Naive thymus-derived CD4-positive, alpha-beta T cell (primary cell): ENCODE measurements at regions not wholly inside any gene's neighbourhood (a gene's known extent, or its start where the extent isn't known, plus 50 kb on each side); places are given as distances from the start of the nearest gene placed in this dataset.

Source experiments
- ATAC-seq: fragments of 150-1000 bp; cut with Tn5 transposase; 2 replicates; pipeline ENCODE4 v1.10.0; 2021; ENCODE audit warnings: mild to moderate bottlenecking, moderate library complexity
- CTCF ChIA-PET: fragments of 350-600 bp; sonication (Branson Sonifier 250); formaldehyde crosslinking; loops from one replicate; lab custom pipeline; 2021; ENCODE audit warnings: antibody characterized with exemption; lab: Charles Lee
- POLR2A ChIA-PET: fragments of 350-600 bp; sonication (Branson Sonifier 250); formaldehyde crosslinking; loops from one replicate; lab custom pipeline; 2021; ENCODE audit warnings: antibody characterized with exemption, inconsistent platforms; lab: Charles Lee
- DNase-seq, 9 donors: peaks; one replicate each; pipeline versions ENCODE4 v3.0.0 to v3.0.0-alpha.2; 2020 to 2022; ENCODE audit warnings: mixed read lengths in 1 of 9
- H3K27ac ChIP-seq: one replicate; pipeline ENCODE4 v1.7.0; 2013; ENCODE audit warnings: mild to moderate bottlenecking, low read depth, low read length, moderate library complexity
- H3K27me3 ChIP-seq, 2 donors: one replicate each; pipeline ENCODE4 v1.7.0; 2013; ENCODE audit warnings: low read length in 2 of 2, mild to moderate bottlenecking in 2 of 2, moderate library complexity in 2 of 2; ENCODE audit not compliant: control insufficient read depth in 2 of 2, insufficient read depth in 2 of 2
- H3K36me3 ChIP-seq, 3 experiments: 1 replicate in 2 of 3; 2 replicates in 1 of 3; pipeline ENCODE4 v1.7.0; 2013; ENCODE audit warnings: low read length in 3 of 3, mild to moderate bottlenecking in 3 of 3, moderate library complexity in 1 of 3; ENCODE audit not compliant: insufficient read depth in 3 of 3, control insufficient read depth in 2 of 3
- H3K4me1 ChIP-seq, 2 donors: one replicate each; pipeline ENCODE4 v1.7.0; 2013; ENCODE audit warnings: low read length in 2 of 2, mild to moderate bottlenecking in 2 of 2, moderate library complexity in 1 of 2; ENCODE audit not compliant: control insufficient read depth in 2 of 2, insufficient read depth in 2 of 2
- H3K4me3 ChIP-seq: 2 replicates; pipeline ENCODE4 v1.7.0; 2013; ENCODE audit warnings: mild to moderate bottlenecking, low read length
- H3K9me3 ChIP-seq, 3 experiments: 1 replicate in 2 of 3; 2 replicates in 1 of 3; pipeline ENCODE4 v1.7.0; 2013; ENCODE audit warnings: low read length in 3 of 3; ENCODE audit not compliant: control insufficient read depth in 2 of 3
- H3K27ac Mint-ChIP-seq, 9 donors: one replicate each; pipeline ENCODE4 v1.8.0; 2020 to 2022; ENCODE audit warnings: mixed read lengths in 9 of 9, mild to moderate bottlenecking in 8 of 9, moderate library complexity in 5 of 9, inconsistent platforms in 2 of 9
- H3K27me3 Mint-ChIP-seq, 5 donors: one replicate each; pipeline ENCODE4 v1.8.0; 2021 to 2022; ENCODE audit warnings: mixed read lengths in 5 of 5, mild to moderate bottlenecking in 1 of 5
- H3K36me3 Mint-ChIP-seq, 5 donors: one replicate each; pipeline ENCODE4 v1.8.0; 2020 to 2022; ENCODE audit warnings: mixed read lengths in 5 of 5, mild to moderate bottlenecking in 3 of 5, inconsistent platforms in 1 of 5
- H3K4me1 Mint-ChIP-seq, 7 donors: one replicate each; pipeline ENCODE4 v1.8.0; 2020 to 2022; ENCODE audit warnings: mixed read lengths in 7 of 7, mild to moderate bottlenecking in 3 of 7, inconsistent platforms in 1 of 7
- H3K4me3 Mint-ChIP-seq, 10 donors: one replicate each; pipeline ENCODE4 v1.8.0; 2020 to 2022; ENCODE audit warnings: mild to moderate bottlenecking in 10 of 10, mixed read lengths in 10 of 10, moderate library complexity in 6 of 10, inconsistent platforms in 2 of 10
- H3K9me3 Mint-ChIP-seq, 11 donors: one replicate each; pipeline ENCODE4 v1.8.0; 2020 to 2022; ENCODE audit warnings: mixed read lengths in 11 of 11, mild to moderate bottlenecking in 4 of 11, inconsistent platforms in 1 of 11, moderate library complexity in 1 of 11
- intact Hi-C, 2 donors: fragments of 100-400 bp; cut with micrococcal nuclease; formaldehyde crosslinking; loops; one replicate each; pipeline ENCODE4 v1.15.1; 2023

- Mint-ChIP-seq H3K36me3 (no peaks in the 10 kb centered on the region), H3K27me3 (no peaks in the 10 kb centered on the region)
- intact Hi-C loops, result loop anchor here (5.0 kb wide), 2 partner anchors 61 to 271 kb away; no protein-coding TSS in a partner anchor
Observed at GRCh38 chr20:24163506-24163905, 174.9 kb upstream of the GGTLC1 start.

GRCh38 chr20:24160563-24161281 is 172.1 kb upstream of the GGTLC1 start:
- DNase-seq (peak in 2 of 9 donors; percentile 4 to 16), ATAC-seq (no peak)
- no peak overlapping the region for H3K4me3 Mint-ChIP-seq
- Histone ChIP-seq H3K9me3 (no peaks in the 10 kb centered on the region), H3K4me3 (no peak overlapping the region), H3K27ac (no peak overlapping the region), H3K27me3 (no peaks in the 10 kb centered on the region), H3K36me3 (no peaks in the 10 kb centered on the region), H3K4me1 (no peaks in the 10 kb centered on the region)
- peaks cover 0 to 2% (median 0%) of the 10 kb centered on the region in 5 donors for H3K27me3 Mint-ChIP-seq
- ChIA-PET POLR2A (no interaction called here), CTCF (interaction anchor here (0.6 to 4.5 kb wide), 2 partner anchors 223 to 255 kb away, joined by 3 to 17 read pairs; no protein-coding TSS in a partner anchor)
- H3K36me3 Mint-ChIP-seq, result peaks cover 0 to 3% (median 0%) of the 10 kb centered on the region in 5 donors
- H3K4me1 Mint-ChIP-seq, result peaks cover 0 to 6% (median 4%) of the 10 kb centered on the region in 7 donors
- intact Hi-C loops, result loop anchor here (2.0 to 5.0 kb wide), 4 partner anchors 58 to 1018 kb away; no protein-coding TSS in a partner anchor
- no peaks in the 10 kb centered on the region for H3K9me3 Mint-ChIP-seq
- H3K27ac Mint-ChIP-seq, result peak overlapping the region in 1 of 9 donors; percentile 23

More at GRCh38 chr20:24163506-24163905, 174.9 kb upstream of the GGTLC1 start:
- Histone ChIP-seq H3K27ac (no peak overlapping the region), H3K4me1 (no peaks in the 10 kb centered on the region), H3K36me3 (no peaks in the 10 kb centered on the region), H3K4me3 (no peak overlapping the region), H3K27me3 (no peaks in the 10 kb centered on the region), H3K9me3 (no peaks in the 10 kb centered on the region)
- Mint-ChIP-seq H3K4me1 (peaks cover 0 to 5% (median 0%) of the 10 kb centered on the region in 7 donors), H3K9me3 (no peaks in the 10 kb centered on the region), H3K4me3 (no peak overlapping the region), H3K27ac (no peak overlapping the region)
- no peak for DNase-seq
- ChIA-PET CTCF (interaction anchor here (4.5 kb wide), 1 partner anchor 226 kb away, joined by 17 read pairs; no protein-coding TSS in a partner anchor), POLR2A (no interaction called here)
- no peak for ATAC-seq

- Histone ChIP-seq H3K27ac (no peak overlapping the region), H3K4me1 (no peaks in the 10 kb centered on the region), H3K4me3 (no peak overlapping the region), H3K36me3 (no peaks in the 10 kb centered on the region), H3K9me3 (no peaks in the 10 kb centered on the region), H3K27me3 (no peaks in the 10 kb centered on the region)
- H3K4me1 Mint-ChIP-seq, result peaks cover 0 to 6% (median under 1%) of the 10 kb centered on the region in 7 donors
- no peak for DNase-seq
- POLR2A ChIA-PET, result no interaction called here
- H3K27ac Mint-ChIP-seq, result no peak overlapping the region
- no peak overlapping the region for H3K4me3 Mint-ChIP-seq
- CTCF ChIA-PET, result interaction anchor here (1.0 kb wide), 1 partner anchor 35 kb away, joined by 3 read pairs; no protein-coding TSS in a partner anchor
- peaks cover 0 to 3% (median 0%) of the 10 kb centered on the region in 5 donors for H3K36me3 Mint-ChIP-seq
- intact Hi-C loops, result no loop called here
- H3K9me3 Mint-ChIP-seq, result no peaks in the 10 kb centered on the region
- no peak for ATAC-seq
- peaks cover 0 to 9% (median 5%) of the 10 kb centered on the region in 5 donors for H3K27me3 Mint-ChIP-seq
Observed at GRCh38 chr20:24158281-24158680, 169.7 kb upstream of the GGTLC1 start.

GRCh38 chr20:24157213-24157612 is 168.6 kb upstream of the GGTLC1 start:
- H3K4me3 ChIP-seq, result no peak overlapping the region
- H3K4me1 ChIP-seq, result no peaks in the 10 kb centered on the region
- Mint-ChIP-seq H3K27me3 (peaks cover 0 to 9% (median 6%) of the 10 kb centered on the region in 5 donors), H3K9me3 (no peaks in the 10 kb centered on the region), H3K4me3 (no peak overlapping the region), H3K27ac (no peak overlapping the region), H3K36me3 (peaks cover 0 to 3% (median 0%) of the 10 kb centered on the region in 5 donors), H3K4me1 (peaks cover 0 to 6% (median 0%) of the 10 kb centered on the region in 7 donors)
- ChIA-PET CTCF (no interaction called here), POLR2A (no interaction called here)
- no peak overlapping the region for H3K27ac ChIP-seq
- no peaks in the 10 kb centered on the region for H3K27me3 ChIP-seq
- ATAC-seq (peak; percentile 84), DNase-seq (no peak)
- intact Hi-C loops, result no loop called here
- H3K9me3 ChIP-seq, result no peaks in the 10 kb centered on the region
- H3K36me3 ChIP-seq, result no peaks in the 10 kb centered on the region

GRCh38 chr20:24153101-24154040 is 164.8 kb upstream of the GGTLC1 start:
- H3K4me3 Mint-ChIP-seq, result no peak overlapping the region
- no peaks in the 10 kb centered on the region for H3K36me3 ChIP-seq
- intact Hi-C loops, result no loop called here
- H3K4me1 Mint-ChIP-seq, result peaks cover 0 to 9% (median 2%) of the 10 kb centered on the region in 7 donors
- no peak for DNase-seq
- ChIA-PET POLR2A (no interaction called here), CTCF (no interaction called here)
- no peak overlapping the region for H3K27ac ChIP-seq
- no peaks in the 10 kb centered on the region for H3K27me3 ChIP-seq
- H3K27ac Mint-ChIP-seq, result no peak overlapping the region
- no peak for ATAC-seq
- H3K27me3 Mint-ChIP-seq, result peaks cover 0 to 13% (median 8%) of the 10 kb centered on the region in 5 donors
- H3K4me3 ChIP-seq, result no peak overlapping the region
- peaks cover 0 to 4% of the 10 kb centered on the region in 2 donors for H3K4me1 ChIP-seq
- H3K36me3 Mint-ChIP-seq, result peaks cover 0 to 6% (median 4%) of the 10 kb centered on the region in 5 donors
- H3K9me3 Mint-ChIP-seq, result peaks cover 0 to 7% (median 5%) of the 10 kb centered on the region in 11 donors
- H3K9me3 ChIP-seq, result peaks cover 0 to 5% (median 0%) of the 10 kb centered on the region in 3 experiments

GRCh38 chr20:24151621-24152294 is 163.2 kb upstream of the GGTLC1 start:
- ChIA-PET CTCF (no interaction called here), POLR2A (no interaction called here)
- H3K27me3 Mint-ChIP-seq, result peaks cover 0 to 15% (median 13%) of the 10 kb centered on the region in 5 donors
- H3K4me1 ChIP-seq, result peaks cover 0 to 8% of the 10 kb centered on the region in 2 donors
- H3K9me3 ChIP-seq, result peaks cover 0 to 7% (median 0%) of the 10 kb centered on the region in 3 experiments
- DNase-seq, result no peak
- intact Hi-C loops, result no loop called here
- ATAC-seq, result no peak
- no peaks in the 10 kb centered on the region for H3K36me3 ChIP-seq
- H3K4me3 Mint-ChIP-seq, result no peak overlapping the region
- H3K27ac ChIP-seq, result no peak overlapping the region
- H3K27me3 ChIP-seq, result no peaks in the 10 kb centered on the region
- peaks cover 0 to 6% (median 5%) of the 10 kb centered on the region in 5 donors for H3K36me3 Mint-ChIP-seq
- H3K27ac Mint-ChIP-seq, result peak overlapping the region in 1 of 9 donors; percentile 10
- peaks cover 0 to 11% (median 4%) of the 10 kb centered on the region in 7 donors for H3K4me1 Mint-ChIP-seq
- H3K4me3 ChIP-seq, result no peak overlapping the region
- peaks cover 0 to 12% (median 5%) of the 10 kb centered on the region in 11 donors for H3K9me3 Mint-ChIP-seq
